Panc1 (cell line): ENCODE measurements at regions not wholly inside any gene's neighbourhood (a gene's known extent, or its start where the extent isn't known, plus 50 kb on each side); places are given as distances from the start of the nearest gene placed in this dataset.

ENCODE experiments used
- ATAC-seq: fragments of 200-7000 bp; cut with Tn5 transposase; 2 replicates; pipeline ENCODE4 v1.9.1; 2020; ENCODE audit warnings: mild to moderate bottlenecking, moderate library complexity
- BruUV-seq: library from RNA; stranded (reverse); fragments of 400-500 nt; replicated peaks from 2 replicates; lab custom pipeline; 2021; lab: Mats Ljungman, UMichigan
- CTCF ChIA-PET: fragments of 300-600 bp; sonication (Branson Sonifier 250); formaldehyde crosslinking; loops from one replicate; lab custom pipeline; 2022; ENCODE audit warnings: antibody characterized with exemption; lab: Charles Lee
- POLR2A ChIA-PET: fragments of 300-600 bp; sonication (Branson Sonifier 250); formaldehyde crosslinking; loops from one replicate; lab custom pipeline; 2022; ENCODE audit warnings: antibody characterized with exemption; lab: Charles Lee
- DNase-seq: peaks from one replicate; pipeline ENCODE4 v3.0.0-alpha.2; 2010; ENCODE audit warnings: low read depth, low spot score
- H3K27ac ChIP-seq: 2 replicates; pipeline ENCODE4 v1.5.1; 2011; ENCODE audit warnings: mild to moderate bottlenecking, low read length, inconsistent platforms
- H3K27me3 ChIP-seq: fragments of 200-500 bp; sonication (Bioruptor generic); 2 replicates; pipeline ENCODE4 v1.6.0; 2014; ENCODE audit warnings: low read length, inconsistent platforms; ENCODE audit not compliant: control insufficient read depth, insufficient read depth
- H3K36me3 ChIP-seq: fragments of 200-500 bp; sonication (Bioruptor generic); 2 replicates; pipeline ENCODE4 v1.5.1; 2014; ENCODE audit warnings: inconsistent platforms, mild to moderate bottlenecking, low read length, moderate library complexity; ENCODE audit not compliant: control insufficient read depth, insufficient read depth
- H3K4me1 ChIP-seq: 2 replicates; pipeline ENCODE4 v1.5.1; 2011; ENCODE audit warnings: inconsistent platforms, mild to moderate bottlenecking, low read length, moderate library complexity; ENCODE audit not compliant: control insufficient read depth, insufficient read depth
- H3K4me3 ChIP-seq, 2 experiments: 2 replicates each; pipeline ENCODE4 v1.5.1; 2011 to 2012; ENCODE audit warnings: low read depth in 2 of 2, low read length in 2 of 2, mild to moderate bottlenecking in 2 of 2, inconsistent platforms in 1 of 2, moderate library complexity in 1 of 2
- H3K9me3 ChIP-seq: fragments of 200-500 bp; sonication (Bioruptor generic); 2 replicates; pipeline ENCODE4 v1.5.1; 2014; ENCODE audit warnings: low read depth, mild to moderate bottlenecking, inconsistent platforms, low read length, moderate library complexity; ENCODE audit not compliant: control insufficient read depth, insufficient read depth
- POLR2AphosphoS5 ChIP-seq: IDR thresholded peaks from 2 replicates; pipeline ENCODE4 v1.6.1; 2012; ENCODE audit warnings: mild to moderate bottlenecking, low read depth, low read length, moderate library complexity
- SIN3A ChIP-seq: IDR thresholded peaks from 2 replicates; pipeline ENCODE4 v1.6.1; 2012; ENCODE audit warnings: low read depth, mild to moderate bottlenecking, low read length, moderate library complexity, borderline replicate concordance; ENCODE audit not compliant: insufficient read depth
- TCF7L2 ChIP-seq: IDR thresholded peaks from 2 replicates; pipeline ENCODE4 v1.6.1; 2011; ENCODE audit warnings: mild to moderate bottlenecking, low read depth, low read length, inconsistent platforms
- in situ Hi-C: cut with HindIII; loops from 2 replicates; pipeline ENCODE4 v1.10.0; 2016; ENCODE audit warnings: low sequenced_read_pairs, low pct_unique_long_range_greater_than_20kb
- intact Hi-C: fragments of 100-400 bp; cut with micrococcal nuclease; formaldehyde crosslinking; loops from one replicate; pipeline ENCODE4 v1.10.0; 2022; ENCODE audit not compliant: unreplicated experiment
- TF ChIP-seq, protein P1 (sequence below), 2 experiments: IDR thresholded peaks; 2 replicates each; pipeline ENCODE4 v1.6.1; 2011 to 2012; ENCODE audit warnings: low read depth in 2 of 2, control low read depth in 1 of 2, low read length in 1 of 2, mild to moderate bottlenecking in 1 of 2, moderate library complexity in 1 of 2; ENCODE audit not compliant: insufficient read depth in 1 of 2
- TF ChIP-seq, protein P2 (sequence below): fragments of 450-650 bp; IDR thresholded peaks from 2 replicates; pipeline ENCODE4 v1.5.1; 2017; ENCODE audit warnings: mild to moderate bottlenecking

GRCh38 chr4:123573866-123574508 is 177.4 kb downstream of the SPRY1 start:
- ChIA-PET POLR2A (no interaction called here), CTCF (no interaction called here)
- DNase-seq: no peak
- TF ChIP-seq POLR2AphosphoS5 (no peak), TCF7L2 (no peak), SIN3A (no peak)
- TF ChIP-seq, protein P1, sequence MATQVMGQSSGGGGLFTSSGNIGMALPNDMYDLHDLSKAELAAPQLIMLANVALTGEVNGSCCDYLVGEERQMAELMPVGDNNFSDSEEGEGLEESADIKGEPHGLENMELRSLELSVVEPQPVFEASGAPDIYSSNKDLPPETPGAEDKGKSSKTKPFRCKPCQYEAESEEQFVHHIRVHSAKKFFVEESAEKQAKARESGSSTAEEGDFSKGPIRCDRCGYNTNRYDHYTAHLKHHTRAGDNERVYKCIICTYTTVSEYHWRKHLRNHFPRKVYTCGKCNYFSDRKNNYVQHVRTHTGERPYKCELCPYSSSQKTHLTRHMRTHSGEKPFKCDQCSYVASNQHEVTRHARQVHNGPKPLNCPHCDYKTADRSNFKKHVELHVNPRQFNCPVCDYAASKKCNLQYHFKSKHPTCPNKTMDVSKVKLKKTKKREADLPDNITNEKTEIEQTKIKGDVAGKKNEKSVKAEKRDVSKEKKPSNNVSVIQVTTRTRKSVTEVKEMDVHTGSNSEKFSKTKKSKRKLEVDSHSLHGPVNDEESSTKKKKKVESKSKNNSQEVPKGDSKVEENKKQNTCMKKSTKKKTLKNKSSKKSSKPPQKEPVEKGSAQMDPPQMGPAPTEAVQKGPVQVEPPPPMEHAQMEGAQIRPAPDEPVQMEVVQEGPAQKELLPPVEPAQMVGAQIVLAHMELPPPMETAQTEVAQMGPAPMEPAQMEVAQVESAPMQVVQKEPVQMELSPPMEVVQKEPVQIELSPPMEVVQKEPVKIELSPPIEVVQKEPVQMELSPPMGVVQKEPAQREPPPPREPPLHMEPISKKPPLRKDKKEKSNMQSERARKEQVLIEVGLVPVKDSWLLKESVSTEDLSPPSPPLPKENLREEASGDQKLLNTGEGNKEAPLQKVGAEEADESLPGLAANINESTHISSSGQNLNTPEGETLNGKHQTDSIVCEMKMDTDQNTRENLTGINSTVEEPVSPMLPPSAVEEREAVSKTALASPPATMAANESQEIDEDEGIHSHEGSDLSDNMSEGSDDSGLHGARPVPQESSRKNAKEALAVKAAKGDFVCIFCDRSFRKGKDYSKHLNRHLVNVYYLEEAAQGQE (IDR thresholded peaks at IDR 0.05; ENCODE audit: insufficient read depth in 1 of 2, low read depth in 2 of 2, low read length in 1 of 2): no peak
- TF ChIP-seq, protein P2, sequence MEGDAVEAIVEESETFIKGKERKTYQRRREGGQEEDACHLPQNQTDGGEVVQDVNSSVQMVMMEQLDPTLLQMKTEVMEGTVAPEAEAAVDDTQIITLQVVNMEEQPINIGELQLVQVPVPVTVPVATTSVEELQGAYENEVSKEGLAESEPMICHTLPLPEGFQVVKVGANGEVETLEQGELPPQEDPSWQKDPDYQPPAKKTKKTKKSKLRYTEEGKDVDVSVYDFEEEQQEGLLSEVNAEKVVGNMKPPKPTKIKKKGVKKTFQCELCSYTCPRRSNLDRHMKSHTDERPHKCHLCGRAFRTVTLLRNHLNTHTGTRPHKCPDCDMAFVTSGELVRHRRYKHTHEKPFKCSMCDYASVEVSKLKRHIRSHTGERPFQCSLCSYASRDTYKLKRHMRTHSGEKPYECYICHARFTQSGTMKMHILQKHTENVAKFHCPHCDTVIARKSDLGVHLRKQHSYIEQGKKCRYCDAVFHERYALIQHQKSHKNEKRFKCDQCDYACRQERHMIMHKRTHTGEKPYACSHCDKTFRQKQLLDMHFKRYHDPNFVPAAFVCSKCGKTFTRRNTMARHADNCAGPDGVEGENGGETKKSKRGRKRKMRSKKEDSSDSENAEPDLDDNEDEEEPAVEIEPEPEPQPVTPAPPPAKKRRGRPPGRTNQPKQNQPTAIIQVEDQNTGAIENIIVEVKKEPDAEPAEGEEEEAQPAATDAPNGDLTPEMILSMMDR: no peak
- 0 out of 2 replicates have a peak, but pooled peaks have one; percentile 26 for ATAC-seq
- intact Hi-C loops: no loop called here
- Histone ChIP-seq H3K27me3 (no peaks in the 10 kb centered on the region), H3K27ac (peak overlapping the region; percentile 75), H3K36me3 (no peaks in the 10 kb centered on the region), H3K4me1 (peaks cover 6% of the 10 kb centered on the region), H3K4me3 (no peak overlapping the region), H3K9me3 (peaks cover under 1% of the 10 kb centered on the region; the same call in 1 of the 2 replicates)
- no TSS peak for BruUV-seq
- in situ Hi-C loops: no loop called here

DNA sequence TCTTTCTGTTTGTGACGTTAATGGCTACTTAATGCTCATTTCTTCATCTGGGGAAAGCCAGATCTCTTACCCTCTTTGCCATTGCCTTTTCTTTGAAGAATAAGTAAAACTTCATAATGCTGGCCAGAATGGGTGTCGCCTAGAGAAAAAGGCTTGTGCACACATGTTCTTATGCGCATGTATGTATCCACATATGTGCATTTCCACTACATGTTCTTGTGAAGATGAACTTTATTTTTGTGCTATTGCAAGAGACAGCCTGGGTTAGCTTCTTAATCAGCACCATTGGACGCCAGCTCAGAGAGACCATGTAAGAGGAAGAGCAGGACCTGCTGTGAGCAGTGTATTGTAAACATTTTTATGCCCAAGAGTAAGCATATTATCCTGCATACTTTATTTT is 178.7 kb downstream of the SPRY1 start:
- ChIA-PET POLR2A (no interaction called here), CTCF (no interaction called here)

More for the DNA sequence above, 178.7 kb downstream of the SPRY1 start:
- DNase-seq (no peak), ATAC-seq (no peak)
- no peaks in the 10 kb centered on the region for H3K36me3 ChIP-seq
- H3K4me3 ChIP-seq: no peak overlapping the region
- peaks cover 5% of the 10 kb centered on the region; the same call in 1 of the 2 replicates for H3K9me3 ChIP-seq
- in situ Hi-C loops (no loop called here), intact Hi-C loops (no loop called here)
- no peaks in the 10 kb centered on the region for H3K27me3 ChIP-seq
- no peak for TF ChIP-seq SIN3A
- TF ChIP-seq, protein P1 (IDR thresholded peaks at IDR 0.05; ENCODE audit: insufficient read depth in 1 of 2, low read depth in 2 of 2, low read length in 1 of 2): no peak
- TF ChIP-seq TCF7L2: no peak
- no peak for TF ChIP-seq POLR2AphosphoS5
- TF ChIP-seq, protein P2: no peak
- H3K4me1 ChIP-seq: peaks cover 6% of the 10 kb centered on the region
- H3K27ac ChIP-seq: peak overlapping the region; percentile 80; the same call in 1 of the 2 replicates
- no TSS peak for BruUV-seq
